DND-41 (cell line): ENCODE measurements at regions not wholly inside any gene's neighbourhood (a gene's known extent, or its start where the extent isn't known, plus 50 kb on each side); places are given as distances from the start of the nearest gene placed in this dataset.

ENCODE experiments used
- ATAC-seq: fragments of 200-7000 bp; cut with Tn5 transposase; 3 replicates; pipeline ENCODE4 v1.9.1; 2021; ENCODE audit warnings: low read depth; ENCODE audit not compliant: insufficient read depth
- DNase-seq: peaks from one replicate; pipeline ENCODE4 v3.0.0-alpha.2; 2020
- H2AFZ ChIP-seq: 2 replicates; pipeline ENCODE4 v1.6.0; 2012; ENCODE audit warnings: low read depth, low read length
- H3K27ac ChIP-seq: 2 replicates; pipeline ENCODE4 v1.5.1; 2012; ENCODE audit warnings: low read length, inconsistent platforms
- H3K27me3 ChIP-seq: fragments of 200-600 bp; sonication (generic); 2 replicates; pipeline ENCODE4 v1.6.0; 2012; ENCODE audit warnings: low read length, mild to moderate bottlenecking, inconsistent platforms; ENCODE audit not compliant: insufficient read depth, poor library complexity
- H3K36me3 ChIP-seq: 2 replicates; pipeline ENCODE4 v1.5.1; 2012; ENCODE audit warnings: low read length, inconsistent platforms; ENCODE audit not compliant: insufficient read depth
- H3K4me1 ChIP-seq: 2 replicates; pipeline ENCODE4 v1.5.1; 2012; ENCODE audit warnings: mild to moderate bottlenecking, low read length; ENCODE audit not compliant: insufficient read depth
- H3K4me2 ChIP-seq: 2 replicates; pipeline ENCODE4 v1.6.0; 2012; ENCODE audit warnings: mild to moderate bottlenecking, moderate library complexity, low read length, inconsistent platforms; ENCODE audit not compliant: insufficient read depth
- H3K4me3 ChIP-seq, 2 experiments: fragments of 200-600 bp in 1 of 2; shearing (Covaris generic) in 1 of 2; 2 replicates each; pipeline ENCODE4 v1.5.1; 2012 to 2016; ENCODE audit warnings: inconsistent platforms in 2 of 2, low read length in 2 of 2, mild to moderate bottlenecking in 2 of 2, low read depth in 1 of 2, moderate library complexity in 1 of 2
- H3K79me2 ChIP-seq: 2 replicates; pipeline ENCODE4 v1.6.0; 2012; ENCODE audit warnings: low read length, inconsistent platforms; ENCODE audit not compliant: insufficient read depth
- H3K9ac ChIP-seq: 2 replicates; pipeline ENCODE4 v1.6.0; 2012; ENCODE audit warnings: low read depth, mild to moderate bottlenecking, inconsistent platforms, low read length, moderate library complexity
- H3K9me3 ChIP-seq: 2 replicates; pipeline ENCODE4 v1.5.1; 2012; ENCODE audit warnings: low read length, moderate library complexity, mild to moderate bottlenecking, inconsistent platforms; ENCODE audit not compliant: insufficient read depth, severe bottlenecking
- H4K20me1 ChIP-seq: 2 replicates; pipeline ENCODE4 v1.6.0; 2012; ENCODE audit warnings: low read length; ENCODE audit not compliant: insufficient read depth
- CTCF ChIP-seq: IDR thresholded peaks from 2 replicates; pipeline ENCODE4 v1.5.1; 2012; ENCODE audit warnings: borderline replicate concordance, low read length, moderate library complexity, mild to moderate bottlenecking; ENCODE audit not compliant: poor library complexity, severe bottlenecking; ENCODE audit errors: extremely low read depth
- EZH2 ChIP-seq: IDR thresholded peaks from 3 replicates; pipeline ENCODE4 v1.6.1; 2012; ENCODE audit warnings: borderline replicate concordance, low read depth, mild to moderate bottlenecking, moderate library complexity, low read length, inconsistent platforms; ENCODE audit not compliant: severe bottlenecking

- H3K9me3 ChIP-seq: no peaks in the 10 kb centered on the region
Measured at GRCh38 chr19:30135797-30136196, 193.8 kb downstream of the URI1 start.

GRCh38 chr19:30136611-30137195 lies 194.7 kb downstream of the URI1 start:
- no peak for ATAC-seq
- no peak for DNase-seq
- TF ChIP-seq EZH2: no peak
- no peak for TF ChIP-seq CTCF
- Histone ChIP-seq H3K4me1 (no peaks in the 10 kb centered on the region), H3K27ac (no peak overlapping the region), H3K36me3 (no peaks in the 10 kb centered on the region), H2AFZ (no peak overlapping the region), H3K4me2 (no peak overlapping the region), H3K79me2 (no peaks in the 10 kb centered on the region), H3K9me3 (no peaks in the 10 kb centered on the region), H4K20me1 (no peaks in the 10 kb centered on the region), H3K27me3 (peaks cover 6% of the 10 kb centered on the region), H3K4me3 (no peak overlapping the region), H3K9ac (no peak overlapping the region)

More at GRCh38 chr19:30135797-30136196, 193.8 kb downstream of the URI1 start:
- Histone ChIP-seq H3K9ac (no peak overlapping the region), H3K79me2 (no peaks in the 10 kb centered on the region), H4K20me1 (no peaks in the 10 kb centered on the region), H3K27me3 (peaks cover 6% of the 10 kb centered on the region), H3K36me3 (no peaks in the 10 kb centered on the region), H3K4me3 (no peak overlapping the region), H3K27ac (no peak overlapping the region), H3K4me2 (no peak overlapping the region), H3K4me1 (no peaks in the 10 kb centered on the region), H2AFZ (no peak overlapping the region)
- DNase-seq (no peak), ATAC-seq (no peak)
- TF ChIP-seq CTCF: no peak
- no peak for TF ChIP-seq EZH2

GRCh38 chr19:30137747-30138146 lies 195.7 kb downstream of the URI1 start:
- no peaks in the 10 kb centered on the region for H3K36me3 ChIP-seq
- no peak overlapping the region for H2AFZ ChIP-seq
- H3K79me2 ChIP-seq: no peaks in the 10 kb centered on the region
- H3K4me2 ChIP-seq: no peak overlapping the region
- no peaks in the 10 kb centered on the region for H4K20me1 ChIP-seq
- H3K9ac ChIP-seq: no peak overlapping the region
- H3K4me1 ChIP-seq: no peaks in the 10 kb centered on the region
- TF ChIP-seq EZH2 (no peak), CTCF (no peak)
- no peak overlapping the region for H3K27ac ChIP-seq
- DNase-seq (no peak), ATAC-seq (no peak)
- H3K27me3 ChIP-seq: peaks cover 6% of the 10 kb centered on the region
- H3K9me3 ChIP-seq: no peaks in the 10 kb centered on the region
- no peak overlapping the region for H3K4me3 ChIP-seq
